Vagina (tissue), 2 donors: ENCODE measurements at regions not wholly inside any gene's neighbourhood (a gene's known extent, or its start where the extent isn't known, plus 50 kb on each side); places are given as distances from the start of the nearest gene placed in this dataset.

Experiments used
- DNase-seq, 2 donors: peaks; one replicate each; pipeline ENCODE4 v3.0.0-alpha.2; 2017; ENCODE audit errors: extremely low spot score in 2 of 2
- H3K27ac ChIP-seq: fragments of 200-600 bp; sonication (generic); one replicate; pipeline ENCODE4 v1.5.1; 2019
- H3K27me3 ChIP-seq: fragments of 200-600 bp; sonication (generic); one replicate; pipeline ENCODE4 v1.5.1; 2019
- H3K36me3 ChIP-seq, 2 donors: fragments of 200-600 bp; sonication (generic); one replicate each; pipeline ENCODE4 v1.5.1; 2017 to 2019
- H3K4me1 ChIP-seq: fragments of 200-600 bp; sonication (generic); one replicate; pipeline ENCODE4 v1.5.1; 2019
- H3K4me3 ChIP-seq, 2 donors: fragments of 200-600 bp; sonication (generic); 1 replicate in 1 of 2; 2 replicates in 1 of 2; pipeline ENCODE4 v1.5.1; 2016 to 2019
- H3K9me3 ChIP-seq: fragments of 200-600 bp; sonication (generic); one replicate; pipeline ENCODE4 v1.5.1; 2019
- POLR2A ChIP-seq, 2 donors: fragments of 450-650 bp; IDR thresholded peaks; one replicate each; pipeline ENCODE4 v1.6.1; 2017; ENCODE audit warnings: antibody characterized with exemption in 2 of 2, mild to moderate bottlenecking in 2 of 2, moderate library complexity in 2 of 2
- POLR2AphosphoS5 ChIP-seq, 2 donors: sonication (generic); formaldehyde crosslinking; IDR thresholded peaks; one replicate each; pipeline ENCODE4 v1.9.0; 2017; ENCODE audit warnings: antibody characterized with exemption in 2 of 2, mild to moderate bottlenecking in 2 of 2, low read depth in 1 of 2; ENCODE audit not compliant: insufficient read depth in 1 of 2
- intact Hi-C: fragments of 100-400 bp; cut with DNase I; formaldehyde crosslinking; loops from one replicate; pipeline ENCODE4 v1.15.1; 2023
- TF ChIP-seq, protein P1 (sequence below), 3 experiments: fragments of 450-650 bp in 2 of 3; fragments of 200-600 bp in 1 of 3; sonication (generic) in 1 of 3; IDR thresholded peaks; one replicate each; pipeline ENCODE4 v1.5.1; 2017 to 2019; ENCODE audit warnings: antibody characterized with exemption in 3 of 3, mild to moderate bottlenecking in 2 of 3, moderate library complexity in 2 of 3

DNA sequence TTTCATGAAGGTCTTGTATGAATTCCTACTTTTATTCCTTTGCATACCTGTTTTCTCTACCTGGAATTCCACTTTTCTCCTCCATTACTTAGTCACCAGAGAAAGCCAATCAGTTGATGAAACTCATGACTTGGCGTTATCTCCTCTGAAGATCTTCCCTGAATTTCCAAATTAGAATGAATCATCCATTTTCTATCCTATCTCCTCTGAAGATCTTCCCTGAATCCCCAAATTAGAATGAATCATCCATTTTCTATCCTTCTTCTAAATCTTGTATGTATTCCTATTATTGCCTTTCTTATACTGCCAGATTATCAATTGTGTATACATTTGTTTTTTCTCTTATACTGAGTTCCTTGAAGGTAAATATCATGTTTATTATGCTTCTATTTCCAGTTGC lies 440.4 kb downstream of the CCDC85A start:
- no peak overlapping the region for H3K27ac ChIP-seq
- intact Hi-C loops, result no loop called here
- no peak for TF ChIP-seq POLR2A (IDR thresholded peaks at IDR 0.05)
- H3K4me1 ChIP-seq, result no peaks in the 10 kb centered on the region
- H3K9me3 ChIP-seq, result no peaks in the 10 kb centered on the region
- no peaks in the 10 kb centered on the region for H3K36me3 ChIP-seq
- H3K4me3 ChIP-seq, result no peak overlapping the region
- DNase-seq, result no peak
- H3K27me3 ChIP-seq, result no peaks in the 10 kb centered on the region

DNA sequence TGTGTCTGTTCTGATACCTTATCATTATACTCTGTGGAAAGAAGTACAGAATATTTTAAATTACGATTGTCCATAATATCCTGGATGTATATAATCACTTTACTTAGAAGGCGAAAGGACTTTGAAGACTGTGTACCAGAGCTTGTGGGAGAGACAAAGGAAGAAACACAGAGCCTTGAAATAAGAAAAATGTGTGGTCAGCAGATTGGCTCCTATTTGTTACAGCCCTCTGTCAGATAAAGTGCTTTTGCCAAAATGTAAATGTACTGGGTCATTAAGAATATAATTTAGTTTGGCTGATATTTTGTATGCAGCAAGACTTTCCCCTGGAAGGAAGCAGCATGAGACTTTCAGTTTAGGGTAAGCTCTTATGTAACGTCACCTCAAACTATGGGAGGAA lies 443.1 kb downstream of the CCDC85A start:
- H3K9me3 ChIP-seq, result no peaks in the 10 kb centered on the region
- H3K36me3 ChIP-seq, result no peaks in the 10 kb centered on the region
- no peak for DNase-seq
- H3K27me3 ChIP-seq, result no peaks in the 10 kb centered on the region
- H3K27ac ChIP-seq, result no peak overlapping the region
- no peaks in the 10 kb centered on the region for H3K4me1 ChIP-seq
- H3K4me3 ChIP-seq, result no peak overlapping the region
- intact Hi-C loops, result no loop called here
- no peak for TF ChIP-seq POLR2A (IDR thresholded peaks at IDR 0.05)
- no peak for TF ChIP-seq POLR2AphosphoS5 (IDR thresholded peaks at IDR 0.05; ENCODE audit: insufficient read depth in 1 of 2, low read depth in 1 of 2)
- TF ChIP-seq, protein P1, sequence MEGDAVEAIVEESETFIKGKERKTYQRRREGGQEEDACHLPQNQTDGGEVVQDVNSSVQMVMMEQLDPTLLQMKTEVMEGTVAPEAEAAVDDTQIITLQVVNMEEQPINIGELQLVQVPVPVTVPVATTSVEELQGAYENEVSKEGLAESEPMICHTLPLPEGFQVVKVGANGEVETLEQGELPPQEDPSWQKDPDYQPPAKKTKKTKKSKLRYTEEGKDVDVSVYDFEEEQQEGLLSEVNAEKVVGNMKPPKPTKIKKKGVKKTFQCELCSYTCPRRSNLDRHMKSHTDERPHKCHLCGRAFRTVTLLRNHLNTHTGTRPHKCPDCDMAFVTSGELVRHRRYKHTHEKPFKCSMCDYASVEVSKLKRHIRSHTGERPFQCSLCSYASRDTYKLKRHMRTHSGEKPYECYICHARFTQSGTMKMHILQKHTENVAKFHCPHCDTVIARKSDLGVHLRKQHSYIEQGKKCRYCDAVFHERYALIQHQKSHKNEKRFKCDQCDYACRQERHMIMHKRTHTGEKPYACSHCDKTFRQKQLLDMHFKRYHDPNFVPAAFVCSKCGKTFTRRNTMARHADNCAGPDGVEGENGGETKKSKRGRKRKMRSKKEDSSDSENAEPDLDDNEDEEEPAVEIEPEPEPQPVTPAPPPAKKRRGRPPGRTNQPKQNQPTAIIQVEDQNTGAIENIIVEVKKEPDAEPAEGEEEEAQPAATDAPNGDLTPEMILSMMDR (IDR thresholded peaks at IDR 0.05), result no peak

DNA sequence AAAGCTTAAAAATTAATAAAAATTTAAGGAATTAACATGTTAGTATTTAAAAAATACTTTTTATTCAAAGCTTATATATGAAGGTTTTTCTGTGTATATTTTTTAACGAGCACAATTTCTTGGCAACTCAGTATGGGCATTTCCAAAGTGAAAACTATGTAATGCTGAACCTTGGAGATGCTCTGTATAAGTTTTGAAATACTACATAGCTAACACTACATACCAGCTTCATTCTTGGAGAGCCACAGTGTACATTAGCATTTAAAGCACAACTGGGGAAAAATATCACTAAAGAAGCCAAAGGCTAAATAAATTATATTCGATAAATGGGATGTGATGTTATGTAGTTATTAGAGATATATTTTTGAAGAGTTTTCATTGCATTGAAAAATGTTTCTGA lies 446.5 kb downstream of the CCDC85A start:
- Histone ChIP-seq H3K9me3 (no peaks in the 10 kb centered on the region), H3K4me1 (no peaks in the 10 kb centered on the region), H3K27me3 (no peaks in the 10 kb centered on the region), H3K4me3 (no peak overlapping the region), H3K27ac (no peak overlapping the region), H3K36me3 (no peaks in the 10 kb centered on the region)
- DNase-seq, result no peak
- intact Hi-C loops, result no loop called here
- TF ChIP-seq, protein P1 (IDR thresholded peaks at IDR 0.05), result no peak
- TF ChIP-seq POLR2A (IDR thresholded peaks at IDR 0.05), result no peak

DNA sequence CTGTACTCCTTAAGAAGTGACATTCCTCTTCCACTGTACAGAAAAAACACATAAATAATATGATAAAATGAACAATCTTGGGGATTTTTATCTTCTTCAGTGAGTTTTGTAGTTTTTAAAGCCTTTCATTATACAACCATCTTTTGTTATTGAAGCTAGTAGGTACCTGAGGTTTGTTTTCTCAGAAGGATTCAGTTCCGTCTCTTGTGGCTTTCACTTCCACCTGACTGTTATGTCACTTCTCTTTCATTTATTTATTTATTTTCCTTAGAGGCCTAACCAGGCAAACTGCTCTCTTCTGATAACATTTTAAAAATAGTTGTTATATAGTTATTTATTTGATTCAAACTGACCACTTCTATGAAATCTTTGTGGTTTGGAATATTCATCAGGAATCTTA lies 464.2 kb downstream of the CCDC85A start:
- H3K36me3 ChIP-seq, result no peaks in the 10 kb centered on the region
- no peak for TF ChIP-seq POLR2AphosphoS5 (IDR thresholded peaks at IDR 0.05; ENCODE audit: insufficient read depth in 1 of 2, low read depth in 1 of 2)
- no peak for TF ChIP-seq POLR2A (IDR thresholded peaks at IDR 0.05)
- TF ChIP-seq, protein P1 (IDR thresholded peaks at IDR 0.05), result no peak
- no peak overlapping the region for H3K4me3 ChIP-seq
- no peak overlapping the region for H3K27ac ChIP-seq
- no peaks in the 10 kb centered on the region for H3K9me3 ChIP-seq
- no peaks in the 10 kb centered on the region for H3K4me1 ChIP-seq
- intact Hi-C loops, result no loop called here
- no peaks in the 10 kb centered on the region for H3K27me3 ChIP-seq
- no peak for DNase-seq

DNA sequence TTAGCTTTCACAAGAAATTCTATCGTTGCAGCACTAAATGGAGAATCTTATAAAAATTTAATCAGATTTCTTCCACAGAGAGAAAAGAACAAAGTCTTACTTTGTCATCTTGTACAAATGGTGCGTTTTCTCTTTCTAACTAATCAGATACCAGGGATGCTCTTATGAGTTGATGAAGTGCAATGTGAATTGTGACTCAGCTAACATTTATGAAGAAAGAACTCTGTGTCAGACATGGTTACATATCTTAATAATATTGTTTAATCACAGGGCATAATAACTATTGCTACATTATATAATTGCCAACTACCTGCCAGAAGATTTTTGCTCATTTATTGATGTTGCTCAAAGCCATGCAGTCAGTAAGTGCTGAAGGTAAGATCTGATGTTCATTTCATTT lies 465.0 kb downstream of the CCDC85A start:
- Histone ChIP-seq H3K27ac (no peak overlapping the region), H3K27me3 (no peaks in the 10 kb centered on the region), H3K4me1 (no peaks in the 10 kb centered on the region), H3K4me3 (no peak overlapping the region), H3K36me3 (no peaks in the 10 kb centered on the region), H3K9me3 (no peaks in the 10 kb centered on the region)
- TF ChIP-seq, protein P1 (IDR thresholded peaks at IDR 0.05), result no peak
- TF ChIP-seq POLR2AphosphoS5 (IDR thresholded peaks at IDR 0.05; ENCODE audit: insufficient read depth in 1 of 2, low read depth in 1 of 2) (no peak), POLR2A (IDR thresholded peaks at IDR 0.05) (no peak)
- DNase-seq, result no peak
- intact Hi-C loops, result no loop called here

DNA sequence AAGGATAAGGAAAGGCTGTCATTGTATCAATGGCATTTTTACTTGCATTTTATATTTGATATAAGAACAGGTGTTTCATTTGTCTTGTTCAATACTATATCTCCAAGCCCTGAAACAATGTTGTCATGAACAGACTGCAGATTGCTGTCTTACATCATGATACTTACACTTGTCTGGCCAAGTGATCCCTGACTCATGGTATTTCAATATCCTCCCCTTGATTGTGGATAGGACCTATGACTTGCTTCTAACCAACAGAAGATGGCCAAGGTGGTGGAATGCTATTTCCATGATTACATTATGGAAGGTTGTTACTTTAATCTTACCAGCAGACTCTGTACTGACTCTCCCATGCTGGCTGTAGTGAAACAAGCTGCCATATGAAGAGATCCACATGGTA lies 471.1 kb downstream of the CCDC85A start:
- DNase-seq, result no peak
- intact Hi-C loops, result no loop called here
- H3K27ac ChIP-seq, result no peak overlapping the region
- H3K4me3 ChIP-seq, result no peak overlapping the region
- H3K27me3 ChIP-seq, result no peaks in the 10 kb centered on the region
- H3K4me1 ChIP-seq, result no peaks in the 10 kb centered on the region
- H3K9me3 ChIP-seq, result no peaks in the 10 kb centered on the region
- no peaks in the 10 kb centered on the region for H3K36me3 ChIP-seq
- TF ChIP-seq POLR2A (IDR thresholded peaks at IDR 0.05) (no peak), POLR2AphosphoS5 (IDR thresholded peaks at IDR 0.05; ENCODE audit: insufficient read depth in 1 of 2, low read depth in 1 of 2) (no peak)
- TF ChIP-seq, protein P1 (IDR thresholded peaks at IDR 0.05), result no peak
